Panc1 (cell line): ENCODE measurements at regions not wholly inside any gene's neighbourhood (a gene's known extent, or its start where the extent isn't known, plus 50 kb on each side); places are given as distances from the start of the nearest gene placed in this dataset.

ENCODE experiments used
- POLR2AphosphoS5 ChIP-seq: IDR thresholded peaks from 2 replicates; pipeline ENCODE4 v1.6.1; 2012; ENCODE audit warnings: mild to moderate bottlenecking, low read depth, low read length, moderate library complexity
- SIN3A ChIP-seq: IDR thresholded peaks from 2 replicates; pipeline ENCODE4 v1.6.1; 2012; ENCODE audit warnings: low read depth, mild to moderate bottlenecking, low read length, moderate library complexity, borderline replicate concordance; ENCODE audit not compliant: insufficient read depth
- TF ChIP-seq, protein P1 (sequence below), 2 experiments: IDR thresholded peaks; 2 replicates each; pipeline ENCODE4 v1.6.1; 2011 to 2012; ENCODE audit warnings: low read depth in 2 of 2, control low read depth in 1 of 2, low read length in 1 of 2, mild to moderate bottlenecking in 1 of 2, moderate library complexity in 1 of 2; ENCODE audit not compliant: insufficient read depth in 1 of 2
- TF ChIP-seq, protein P2 (sequence below): fragments of 450-650 bp; IDR thresholded peaks from 2 replicates; pipeline ENCODE4 v1.5.1; 2017; ENCODE audit warnings: mild to moderate bottlenecking

DNA sequence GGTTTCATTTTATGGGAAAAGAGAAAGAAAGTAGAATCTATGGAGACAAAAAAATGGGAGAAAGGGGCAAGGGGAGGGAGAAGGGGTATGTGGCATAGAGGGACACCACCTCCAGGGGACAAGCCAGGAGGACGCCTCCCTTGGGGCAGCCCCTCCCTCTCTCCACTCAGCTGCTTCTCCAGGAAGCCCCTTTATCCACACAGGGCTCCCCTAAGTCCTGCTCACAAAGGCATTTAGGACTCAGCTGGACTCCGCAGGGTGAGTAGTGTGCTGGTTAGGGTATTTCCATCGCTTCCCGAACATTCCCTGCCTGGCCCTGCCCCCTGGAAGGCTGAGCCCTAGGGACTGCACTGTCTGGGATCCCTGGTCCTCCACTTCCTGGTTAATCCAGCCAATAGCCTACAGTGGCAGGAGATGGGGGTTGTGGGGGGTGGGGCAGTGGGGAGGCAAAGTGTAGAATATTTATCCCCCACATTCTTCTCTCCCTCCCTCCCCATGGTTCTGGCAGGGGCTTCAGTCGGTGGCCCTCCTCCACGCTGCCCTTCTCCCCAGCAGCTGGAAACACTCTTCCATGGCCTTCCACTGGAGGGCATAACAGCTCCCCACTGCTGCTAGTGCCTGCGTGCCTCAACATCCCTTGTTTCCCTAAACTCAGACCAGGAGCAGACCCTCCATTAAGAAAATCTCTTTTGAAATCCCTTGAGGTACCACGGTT is 84.8 kb downstream of the SNX5 start:
- TF ChIP-seq, protein P1, sequence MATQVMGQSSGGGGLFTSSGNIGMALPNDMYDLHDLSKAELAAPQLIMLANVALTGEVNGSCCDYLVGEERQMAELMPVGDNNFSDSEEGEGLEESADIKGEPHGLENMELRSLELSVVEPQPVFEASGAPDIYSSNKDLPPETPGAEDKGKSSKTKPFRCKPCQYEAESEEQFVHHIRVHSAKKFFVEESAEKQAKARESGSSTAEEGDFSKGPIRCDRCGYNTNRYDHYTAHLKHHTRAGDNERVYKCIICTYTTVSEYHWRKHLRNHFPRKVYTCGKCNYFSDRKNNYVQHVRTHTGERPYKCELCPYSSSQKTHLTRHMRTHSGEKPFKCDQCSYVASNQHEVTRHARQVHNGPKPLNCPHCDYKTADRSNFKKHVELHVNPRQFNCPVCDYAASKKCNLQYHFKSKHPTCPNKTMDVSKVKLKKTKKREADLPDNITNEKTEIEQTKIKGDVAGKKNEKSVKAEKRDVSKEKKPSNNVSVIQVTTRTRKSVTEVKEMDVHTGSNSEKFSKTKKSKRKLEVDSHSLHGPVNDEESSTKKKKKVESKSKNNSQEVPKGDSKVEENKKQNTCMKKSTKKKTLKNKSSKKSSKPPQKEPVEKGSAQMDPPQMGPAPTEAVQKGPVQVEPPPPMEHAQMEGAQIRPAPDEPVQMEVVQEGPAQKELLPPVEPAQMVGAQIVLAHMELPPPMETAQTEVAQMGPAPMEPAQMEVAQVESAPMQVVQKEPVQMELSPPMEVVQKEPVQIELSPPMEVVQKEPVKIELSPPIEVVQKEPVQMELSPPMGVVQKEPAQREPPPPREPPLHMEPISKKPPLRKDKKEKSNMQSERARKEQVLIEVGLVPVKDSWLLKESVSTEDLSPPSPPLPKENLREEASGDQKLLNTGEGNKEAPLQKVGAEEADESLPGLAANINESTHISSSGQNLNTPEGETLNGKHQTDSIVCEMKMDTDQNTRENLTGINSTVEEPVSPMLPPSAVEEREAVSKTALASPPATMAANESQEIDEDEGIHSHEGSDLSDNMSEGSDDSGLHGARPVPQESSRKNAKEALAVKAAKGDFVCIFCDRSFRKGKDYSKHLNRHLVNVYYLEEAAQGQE (IDR thresholded peaks at IDR 0.05; ENCODE audit: insufficient read depth in 1 of 2, low read depth in 2 of 2, low read length in 1 of 2), result no peak
- TF ChIP-seq, protein P2, sequence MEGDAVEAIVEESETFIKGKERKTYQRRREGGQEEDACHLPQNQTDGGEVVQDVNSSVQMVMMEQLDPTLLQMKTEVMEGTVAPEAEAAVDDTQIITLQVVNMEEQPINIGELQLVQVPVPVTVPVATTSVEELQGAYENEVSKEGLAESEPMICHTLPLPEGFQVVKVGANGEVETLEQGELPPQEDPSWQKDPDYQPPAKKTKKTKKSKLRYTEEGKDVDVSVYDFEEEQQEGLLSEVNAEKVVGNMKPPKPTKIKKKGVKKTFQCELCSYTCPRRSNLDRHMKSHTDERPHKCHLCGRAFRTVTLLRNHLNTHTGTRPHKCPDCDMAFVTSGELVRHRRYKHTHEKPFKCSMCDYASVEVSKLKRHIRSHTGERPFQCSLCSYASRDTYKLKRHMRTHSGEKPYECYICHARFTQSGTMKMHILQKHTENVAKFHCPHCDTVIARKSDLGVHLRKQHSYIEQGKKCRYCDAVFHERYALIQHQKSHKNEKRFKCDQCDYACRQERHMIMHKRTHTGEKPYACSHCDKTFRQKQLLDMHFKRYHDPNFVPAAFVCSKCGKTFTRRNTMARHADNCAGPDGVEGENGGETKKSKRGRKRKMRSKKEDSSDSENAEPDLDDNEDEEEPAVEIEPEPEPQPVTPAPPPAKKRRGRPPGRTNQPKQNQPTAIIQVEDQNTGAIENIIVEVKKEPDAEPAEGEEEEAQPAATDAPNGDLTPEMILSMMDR, result no peak
- TF ChIP-seq SIN3A (no peak), POLR2AphosphoS5 (no peak)
